HG03558 (cell line): ENCODE measurements at regions not wholly inside any gene's neighbourhood (a gene's known extent, or its start where the extent isn't known, plus 50 kb on each side); places are given as distances from the start of the nearest gene placed in this dataset.

Source experiments
- ATAC-seq: cut with Tn5 transposase; IDR thresholded peaks from one replicate; pipeline ENCODE4 v1.9.1; 2021; ENCODE audit warnings: moderate number of reproducible peaks; ENCODE audit not compliant: unreplicated experiment; ENCODE audit errors: extremely low read depth

- no peak for ATAC-seq
Measured at GRCh38 chrX:149992918-149993317, 54.6 kb upstream of the EOLA2 start.

- ATAC-seq, result no peak
Measured at GRCh38 chrX:149993989-149994388, 55.7 kb upstream of the EOLA2 start.

- ATAC-seq, result no peak
Measured at GRCh38 chrX:149996515-149996914, 58.2 kb upstream of the EOLA2 start.

GRCh38 chrX:150005027-150005426 lies 66.7 kb upstream of the EOLA2 start:
- no peak for ATAC-seq

DNA sequence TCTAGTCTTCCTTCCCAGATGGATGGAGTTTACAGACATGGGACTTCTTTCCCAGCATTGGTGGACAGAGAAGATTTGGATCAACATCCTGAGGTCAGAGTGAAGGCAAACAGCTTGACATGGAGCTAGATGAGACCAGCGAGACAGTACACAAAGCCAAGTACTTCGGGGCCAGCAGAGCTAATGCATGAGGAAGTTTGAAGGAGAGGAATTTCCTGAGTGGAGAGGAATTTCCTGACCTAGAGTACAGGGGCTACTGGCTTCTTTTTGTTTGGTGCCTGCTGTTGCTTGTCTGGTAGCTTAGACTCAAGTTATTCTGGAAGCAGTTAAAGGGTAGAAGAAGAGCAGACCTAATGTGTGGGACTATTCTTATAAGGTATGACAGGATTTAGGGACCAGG lies 69.1 kb upstream of the EOLA2 start:
- ATAC-seq, result no peak

GRCh38 chrX:150012647-150013381 lies 74.5 kb upstream of the EOLA2 start:
- ATAC-seq, result no peak

GRCh38 chrX:150014525-150014924 lies 76.2 kb upstream of the EOLA2 start:
- ATAC-seq, result no peak

GRCh38 chrX:150017868-150018267 lies 79.6 kb upstream of the EOLA2 start:
- ATAC-seq, result no peak

GRCh38 chrX:150018931-150019361 lies 80.7 kb upstream of the EOLA2 start:
- ATAC-seq, result no peak

DNA sequence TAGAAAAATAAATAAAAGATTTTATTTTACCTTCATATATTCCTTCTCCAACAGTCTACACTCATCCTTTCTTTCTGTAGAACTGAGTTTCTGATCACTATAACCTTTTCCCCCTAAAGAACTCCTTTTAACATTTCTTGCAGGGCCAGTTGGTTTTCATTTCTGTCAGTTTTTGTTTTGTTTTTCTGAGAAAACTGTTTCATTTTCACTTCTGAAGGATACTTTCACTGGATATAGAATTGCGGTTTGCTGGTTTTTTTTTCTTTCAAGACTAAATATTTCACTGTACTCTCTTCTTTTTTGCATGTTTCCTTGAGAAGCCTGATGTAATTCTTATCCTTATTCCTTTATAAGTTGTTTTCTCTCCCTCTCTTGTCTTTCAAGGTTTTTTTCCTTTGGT lies 90.4 kb upstream of the EOLA2 start:
- ATAC-seq, result no peak

- no peak for ATAC-seq
Measured at GRCh38 chrX:150032742-150033141, 94.5 kb upstream of the EOLA2 start.

DNA sequence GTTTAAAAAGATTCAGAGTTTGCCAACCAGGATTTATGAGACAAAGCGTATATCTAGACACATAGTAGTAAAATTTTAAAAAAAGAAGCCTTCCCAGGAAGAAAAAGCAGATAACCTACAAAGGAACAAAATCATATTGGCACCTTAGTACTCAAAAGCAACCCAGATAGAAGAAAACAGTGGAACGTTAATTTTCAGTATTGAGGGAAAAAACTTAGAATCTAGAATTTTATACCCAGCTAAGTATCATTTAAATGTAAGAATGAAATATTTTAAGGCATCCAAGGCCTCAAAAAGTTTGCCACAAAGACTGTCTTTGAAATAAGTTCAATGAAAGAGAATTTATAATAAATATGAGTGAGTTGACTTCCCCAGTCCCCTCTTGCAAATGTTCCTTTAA lies 96.5 kb upstream of the EOLA2 start:
- ATAC-seq, result no peak

DNA sequence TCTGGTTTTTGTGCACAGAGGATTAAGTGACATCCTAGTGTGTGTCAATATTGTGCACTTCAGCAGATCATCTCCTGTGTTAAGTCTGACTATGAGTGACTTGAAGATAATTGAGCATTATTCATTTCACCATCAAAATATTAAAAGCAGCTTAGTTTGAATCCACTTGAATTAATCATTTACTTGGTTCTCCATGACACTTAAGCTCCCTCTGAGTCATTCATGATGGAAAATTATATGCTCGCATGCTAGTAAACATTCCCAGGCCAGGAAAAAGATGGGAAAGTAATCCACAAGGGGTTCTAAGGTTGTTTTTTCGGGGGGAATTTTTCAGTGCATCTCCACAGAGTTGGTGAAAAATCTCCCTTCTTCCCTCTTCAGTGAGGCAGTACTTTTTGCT lies 97.2 kb upstream of the EOLA2 start:
- no peak for ATAC-seq

GRCh38 chrX:150036181-150036580 lies 97.9 kb upstream of the EOLA2 start:
- no peak for ATAC-seq

DNA sequence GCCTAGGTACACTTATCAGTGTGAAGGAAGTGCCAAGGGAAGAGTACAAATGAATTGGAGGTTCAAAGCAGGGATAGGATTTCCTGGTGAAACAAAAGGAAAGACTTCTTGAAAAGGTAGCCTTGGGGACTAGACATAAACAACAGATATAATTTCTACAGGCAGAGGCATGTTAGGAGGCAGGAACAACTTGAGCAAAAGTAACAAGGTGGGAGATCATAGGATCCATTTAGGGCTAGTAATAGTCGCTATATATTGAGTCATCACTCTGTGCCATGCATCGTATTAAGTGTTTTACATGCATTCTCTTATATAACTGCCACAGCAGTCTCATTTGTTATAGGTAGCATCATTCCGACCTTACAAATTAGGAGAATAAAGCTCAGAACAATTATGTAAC lies 98.3 kb upstream of the EOLA2 start:
- ATAC-seq, result no peak

DNA sequence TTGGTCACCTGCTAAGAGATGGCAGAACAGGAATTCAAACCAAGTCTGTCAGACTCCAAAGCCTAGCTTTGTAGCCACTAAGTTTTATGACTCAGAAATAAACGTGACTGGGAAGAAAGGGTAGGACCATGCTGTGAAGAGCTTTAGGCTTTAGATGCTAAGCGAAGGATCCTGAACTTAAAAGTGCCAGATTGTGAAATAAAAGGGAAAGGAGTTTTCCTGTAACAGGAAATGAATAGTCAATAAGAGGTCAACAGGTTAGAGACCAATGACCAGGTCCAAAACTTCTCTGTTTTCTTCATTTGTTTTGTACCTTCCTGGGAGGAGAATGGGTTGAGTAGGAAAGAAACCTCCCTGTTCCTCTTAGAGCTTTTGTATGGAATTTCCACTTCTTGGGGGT lies 98.8 kb upstream of the EOLA2 start:
- no peak for ATAC-seq

GRCh38 chrX:150038315-150038714 lies 100.0 kb upstream of the EOLA2 start:
- ATAC-seq, result no peak

GRCh38 chrX:150038986-150039599 lies 100.8 kb upstream of the EOLA2 start:
- no peak for ATAC-seq

DNA sequence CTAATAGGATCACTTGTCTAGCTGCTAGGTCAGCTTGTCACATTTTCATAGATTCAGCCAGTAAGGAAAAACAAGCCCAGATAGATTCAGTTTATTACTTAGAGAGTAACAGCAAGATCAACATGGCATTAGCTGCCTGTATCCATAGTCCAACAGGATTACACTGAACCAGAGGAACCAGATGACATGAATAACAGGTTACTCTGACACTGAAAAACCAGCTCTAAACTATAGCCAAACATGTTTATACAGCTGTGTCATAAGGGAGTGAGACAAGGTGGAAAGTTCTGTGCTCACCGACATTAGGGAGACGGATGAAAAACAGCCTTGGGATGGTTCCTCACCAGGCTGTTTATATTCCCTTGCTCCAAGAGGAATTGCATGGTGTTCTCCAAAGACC lies 102.9 kb upstream of the EOLA2 start:
- no peak for ATAC-seq

- no peak for ATAC-seq
Measured at GRCh38 chrX:150044556-150044955, 106.3 kb upstream of the EOLA2 start.

GRCh38 chrX:150047818-150048217 lies 109.5 kb upstream of the EOLA2 start:
- no peak for ATAC-seq

GRCh38 chrX:150049647-150050046 lies 111.4 kb upstream of the EOLA2 start:
- no peak for ATAC-seq
